T-helper 2 cell treated with Interferon-gamma antibody and Interleukin-4, amounts not matched to agents 5 μg/mL and 100 μg/mL, for 36 hours (primary cell): ENCODE measurements at regions not wholly inside any gene's neighbourhood (a gene's known extent, or its start where the extent isn't known, plus 50 kb on each side); places are given as distances from the start of the nearest gene placed in this dataset.

Experiments used
- DNase-seq: peaks from one replicate; pipeline ENCODE4 v3.0.0; 2021; ENCODE audit warnings: low spot score
- H3K27ac Mint-ChIP-seq: one replicate; pipeline ENCODE4 v1.8.0; 2021; ENCODE audit warnings: mild to moderate bottlenecking, mixed read lengths
- H3K27me3 Mint-ChIP-seq: one replicate; pipeline ENCODE4 v1.8.0; 2021; ENCODE audit warnings: low read depth, mixed read lengths
- H3K36me3 Mint-ChIP-seq: one replicate; pipeline ENCODE4 v1.8.0; 2021; ENCODE audit warnings: low read depth, mixed read lengths
- H3K4me1 Mint-ChIP-seq: one replicate; pipeline ENCODE4 v1.8.0; 2021; ENCODE audit warnings: low read depth, mixed read lengths
- H3K4me3 Mint-ChIP-seq: one replicate; pipeline ENCODE4 v1.8.0; 2022; ENCODE audit warnings: mild to moderate bottlenecking, moderate library complexity, mixed read lengths
- H3K9me3 Mint-ChIP-seq: one replicate; pipeline ENCODE4 v1.8.0; 2021; ENCODE audit warnings: mixed read lengths

DNA sequence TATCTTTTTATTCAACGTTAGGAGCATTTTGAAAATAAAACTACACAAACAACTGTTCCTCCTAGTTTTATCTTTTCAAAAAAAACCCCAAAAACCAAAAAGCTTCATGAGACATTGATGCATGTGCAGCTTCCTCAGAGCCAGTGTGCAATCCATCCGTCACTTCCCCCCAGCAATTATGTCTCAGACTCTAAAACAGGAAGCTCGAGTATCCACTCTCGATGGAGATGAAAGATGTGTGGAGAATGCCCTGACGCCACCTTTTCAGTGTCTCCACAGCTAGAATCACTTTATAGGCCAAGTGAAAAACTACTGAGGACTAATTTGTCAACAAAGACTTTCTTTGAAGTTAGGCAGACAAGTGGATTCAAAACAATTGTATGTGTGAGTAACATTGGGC lies 408.9 kb upstream of the SMARCA2 start:
- Mint-ChIP-seq H3K4me1 (no peaks in the 10 kb centered on the region), H3K9me3 (no peaks in the 10 kb centered on the region), H3K27ac (no peak overlapping the region), H3K27me3 (peaks cover 2% of the 10 kb centered on the region), H3K36me3 (no peaks in the 10 kb centered on the region), H3K4me3 (no peak overlapping the region)
- DNase-seq = no peak

- DNase-seq = no peak
- H3K9me3 Mint-ChIP-seq = no peaks in the 10 kb centered on the region
- no peaks in the 10 kb centered on the region for H3K36me3 Mint-ChIP-seq
- H3K27ac Mint-ChIP-seq = no peak overlapping the region
- H3K27me3 Mint-ChIP-seq = peaks cover 2% of the 10 kb centered on the region
- no peak overlapping the region for H3K4me3 Mint-ChIP-seq
- no peaks in the 10 kb centered on the region for H3K4me1 Mint-ChIP-seq
Measured at GRCh38 chr9:1612886-1613285, 402.3 kb upstream of the SMARCA2 start.

- no peaks in the 10 kb centered on the region for H3K9me3 Mint-ChIP-seq
- no peak overlapping the region for H3K27ac Mint-ChIP-seq
- DNase-seq = no peak
- H3K36me3 Mint-ChIP-seq = no peaks in the 10 kb centered on the region
- peaks cover 2% of the 10 kb centered on the region for H3K27me3 Mint-ChIP-seq
- no peaks in the 10 kb centered on the region for H3K4me1 Mint-ChIP-seq
- H3K4me3 Mint-ChIP-seq = no peak overlapping the region
Measured at GRCh38 chr9:1617419-1617818, 397.7 kb upstream of the SMARCA2 start.

DNA sequence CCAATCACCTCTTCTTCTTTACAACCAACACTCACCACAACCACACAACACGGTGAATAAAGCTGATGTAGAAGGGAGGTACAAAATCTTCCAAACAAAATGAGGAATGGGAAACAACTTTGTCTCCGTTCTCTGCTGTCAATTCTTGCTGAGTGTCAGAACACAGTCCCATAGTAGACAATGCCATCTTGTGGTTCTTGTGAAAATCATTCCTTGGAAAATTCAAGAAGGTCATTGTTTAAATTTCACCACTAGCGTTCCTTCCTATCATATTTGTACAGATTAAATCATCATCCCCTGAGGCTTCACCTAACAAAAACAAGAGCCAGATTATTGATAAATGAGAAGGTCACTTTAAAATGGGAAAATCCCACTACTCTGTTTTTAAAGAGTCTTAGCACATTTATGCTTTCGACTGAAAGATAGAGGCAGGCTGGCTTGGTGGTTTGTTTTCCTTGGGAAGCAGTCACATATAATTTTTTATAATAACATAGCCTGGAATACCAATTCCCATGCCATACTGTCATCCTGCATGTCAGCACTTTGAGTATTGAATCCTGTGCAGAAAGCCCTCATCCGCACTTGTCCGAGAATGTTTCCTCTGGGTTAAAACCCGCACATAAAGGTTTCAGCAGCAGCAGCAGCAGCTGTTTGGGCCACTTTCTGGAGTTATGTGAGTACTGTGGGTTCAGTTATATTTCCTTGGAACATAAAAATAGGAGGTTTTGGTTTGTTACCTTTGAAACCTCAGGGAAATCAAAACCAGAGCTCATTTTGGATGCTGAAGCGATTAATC lies 395.0 kb upstream of the SMARCA2 start:
- Mint-ChIP-seq H3K27me3 (peaks cover 3% of the 10 kb centered on the region), H3K9me3 (no peaks in the 10 kb centered on the region), H3K36me3 (no peaks in the 10 kb centered on the region), H3K4me3 (no peak overlapping the region), H3K27ac (no peak overlapping the region), H3K4me1 (no peaks in the 10 kb centered on the region)
- DNase-seq = no peak

DNA sequence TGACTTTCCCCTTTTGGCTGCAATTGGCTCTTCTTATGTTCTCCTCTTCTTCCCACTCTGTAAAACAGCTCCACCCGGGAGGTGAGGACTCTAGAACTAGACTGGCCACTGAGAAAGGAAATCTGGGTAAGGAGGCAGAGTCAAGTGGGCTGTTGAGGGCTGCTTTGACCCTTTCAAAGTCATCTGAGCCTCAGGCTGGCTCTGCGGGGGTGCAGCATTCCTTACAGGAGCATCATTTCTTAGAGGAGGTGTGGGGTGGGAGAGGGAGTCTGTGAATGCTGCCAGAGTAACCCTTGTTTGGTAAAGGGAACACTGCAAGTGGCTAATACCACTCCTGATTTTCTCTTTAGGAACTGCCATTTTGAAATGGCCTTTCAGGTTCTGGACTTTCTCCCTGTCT lies 377.7 kb upstream of the SMARCA2 start:
- Mint-ChIP-seq H3K36me3 (no peaks in the 10 kb centered on the region), H3K9me3 (no peaks in the 10 kb centered on the region), H3K27ac (no peak overlapping the region), H3K27me3 (no peaks in the 10 kb centered on the region), H3K4me1 (no peaks in the 10 kb centered on the region), H3K4me3 (no peak overlapping the region)
- no peak for DNase-seq

GRCh38 chr9:1639166-1639565 lies 376.0 kb upstream of the SMARCA2 start:
- H3K4me3 Mint-ChIP-seq = no peak overlapping the region
- no peaks in the 10 kb centered on the region for H3K4me1 Mint-ChIP-seq
- H3K36me3 Mint-ChIP-seq = no peaks in the 10 kb centered on the region
- no peaks in the 10 kb centered on the region for H3K27me3 Mint-ChIP-seq
- no peaks in the 10 kb centered on the region for H3K9me3 Mint-ChIP-seq
- H3K27ac Mint-ChIP-seq = no peak overlapping the region
- DNase-seq = no peak

DNA sequence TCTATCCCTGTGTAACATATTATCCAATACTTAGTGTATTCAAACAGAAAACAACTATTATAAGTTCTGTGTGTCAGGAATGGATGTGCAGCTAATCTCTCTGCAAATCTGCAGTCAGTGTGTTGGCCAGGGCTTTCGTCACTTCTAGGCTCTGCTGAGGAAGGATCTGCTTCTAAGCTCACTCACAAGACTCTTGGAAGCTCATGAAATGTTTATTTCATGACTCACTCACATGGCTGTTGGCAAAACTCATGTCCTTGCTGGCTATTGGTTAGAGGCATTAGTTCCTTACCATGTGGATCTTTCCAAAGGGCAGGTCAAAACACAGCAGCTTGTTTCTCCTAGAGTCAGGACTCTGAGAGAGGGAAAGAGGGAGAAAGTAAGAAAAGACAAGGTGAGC lies 367.4 kb upstream of the SMARCA2 start:
- no peak for DNase-seq
- no peaks in the 10 kb centered on the region for H3K4me1 Mint-ChIP-seq
- H3K27me3 Mint-ChIP-seq = no peaks in the 10 kb centered on the region
- H3K4me3 Mint-ChIP-seq = no peak overlapping the region
- no peaks in the 10 kb centered on the region for H3K36me3 Mint-ChIP-seq
- H3K9me3 Mint-ChIP-seq = no peaks in the 10 kb centered on the region
- no peak overlapping the region for H3K27ac Mint-ChIP-seq

- Mint-ChIP-seq H3K27ac (no peak overlapping the region), H3K4me3 (no peak overlapping the region), H3K4me1 (no peaks in the 10 kb centered on the region), H3K27me3 (no peaks in the 10 kb centered on the region), H3K9me3 (no peaks in the 10 kb centered on the region), H3K36me3 (no peaks in the 10 kb centered on the region)
- DNase-seq = no peak
Measured at GRCh38 chr9:1653282-1653681, 361.9 kb upstream of the SMARCA2 start.

GRCh38 chr9:1658661-1659362 lies 356.3 kb upstream of the SMARCA2 start:
- Mint-ChIP-seq H3K27ac (no peak overlapping the region), H3K4me3 (no peak overlapping the region), H3K27me3 (no peaks in the 10 kb centered on the region), H3K4me1 (no peaks in the 10 kb centered on the region), H3K9me3 (no peaks in the 10 kb centered on the region), H3K36me3 (no peaks in the 10 kb centered on the region)
- DNase-seq = no peak

GRCh38 chr9:1659363-1659690 lies 355.8 kb upstream of the SMARCA2 start:
- no peaks in the 10 kb centered on the region for H3K27me3 Mint-ChIP-seq
- no peak for DNase-seq
- H3K4me3 Mint-ChIP-seq = no peak overlapping the region
- H3K4me1 Mint-ChIP-seq = no peaks in the 10 kb centered on the region
- no peaks in the 10 kb centered on the region for H3K9me3 Mint-ChIP-seq
- no peaks in the 10 kb centered on the region for H3K36me3 Mint-ChIP-seq
- H3K27ac Mint-ChIP-seq = no peak overlapping the region

GRCh38 chr9:1668441-1668840 lies 346.7 kb upstream of the SMARCA2 start:
- no peak overlapping the region for H3K27ac Mint-ChIP-seq
- no peaks in the 10 kb centered on the region for H3K4me1 Mint-ChIP-seq
- H3K36me3 Mint-ChIP-seq = no peaks in the 10 kb centered on the region
- H3K27me3 Mint-ChIP-seq = no peaks in the 10 kb centered on the region
- no peak overlapping the region for H3K4me3 Mint-ChIP-seq
- peaks cover 6% of the 10 kb centered on the region for H3K9me3 Mint-ChIP-seq
- DNase-seq = no peak

DNA sequence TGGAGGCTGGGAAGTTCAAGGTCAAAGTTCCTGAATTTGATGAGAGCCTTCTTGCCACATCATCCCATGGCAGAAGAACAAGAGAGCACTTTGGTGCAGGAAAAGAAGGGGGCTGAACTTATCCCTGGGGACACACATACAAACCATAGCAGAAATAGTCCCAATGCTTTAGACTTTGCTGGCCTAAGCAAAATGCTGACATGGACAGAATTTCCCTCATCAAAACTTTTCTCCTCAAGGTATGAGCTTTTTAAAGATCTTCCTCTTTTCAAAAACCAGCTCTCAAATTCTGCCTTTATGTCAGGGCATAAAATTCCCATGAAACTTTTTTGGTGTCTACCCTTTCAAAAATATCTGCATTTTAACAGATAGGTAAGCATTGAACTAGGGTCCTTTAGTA lies 341.8 kb upstream of the SMARCA2 start:
- H3K36me3 Mint-ChIP-seq = no peaks in the 10 kb centered on the region
- H3K27ac Mint-ChIP-seq = no peak overlapping the region
- no peaks in the 10 kb centered on the region for H3K4me1 Mint-ChIP-seq
- no peaks in the 10 kb centered on the region for H3K9me3 Mint-ChIP-seq
- H3K4me3 Mint-ChIP-seq = no peak overlapping the region
- no peaks in the 10 kb centered on the region for H3K27me3 Mint-ChIP-seq
- no peak for DNase-seq

GRCh38 chr9:1676771-1677170 lies 338.4 kb upstream of the SMARCA2 start:
- Mint-ChIP-seq H3K27ac (no peak overlapping the region), H3K27me3 (no peaks in the 10 kb centered on the region), H3K9me3 (no peaks in the 10 kb centered on the region), H3K4me1 (no peaks in the 10 kb centered on the region), H3K36me3 (no peaks in the 10 kb centered on the region), H3K4me3 (no peak overlapping the region)
- no peak for DNase-seq

DNA sequence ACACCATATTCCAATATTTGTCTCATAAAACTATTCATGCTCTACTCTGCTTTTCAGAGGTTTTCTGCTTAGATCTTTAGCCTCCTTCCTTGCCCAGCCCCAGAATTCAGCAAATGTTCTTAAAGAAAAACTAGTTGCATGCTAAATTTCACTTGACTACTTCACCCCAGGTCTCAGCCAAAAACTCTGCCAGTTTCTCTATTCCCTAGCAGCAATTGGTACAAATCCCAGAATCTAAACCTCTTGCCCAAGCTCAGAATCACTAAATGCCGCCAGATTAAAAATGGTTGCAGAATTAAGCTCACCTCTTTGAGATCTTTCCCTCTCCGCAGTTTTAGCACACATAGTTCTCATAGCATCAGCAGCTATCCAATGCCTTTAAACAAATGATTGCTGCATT lies 331.2 kb upstream of the SMARCA2 start:
- Mint-ChIP-seq H3K27ac (no peak overlapping the region), H3K36me3 (no peaks in the 10 kb centered on the region), H3K4me3 (no peak overlapping the region)

DNA sequence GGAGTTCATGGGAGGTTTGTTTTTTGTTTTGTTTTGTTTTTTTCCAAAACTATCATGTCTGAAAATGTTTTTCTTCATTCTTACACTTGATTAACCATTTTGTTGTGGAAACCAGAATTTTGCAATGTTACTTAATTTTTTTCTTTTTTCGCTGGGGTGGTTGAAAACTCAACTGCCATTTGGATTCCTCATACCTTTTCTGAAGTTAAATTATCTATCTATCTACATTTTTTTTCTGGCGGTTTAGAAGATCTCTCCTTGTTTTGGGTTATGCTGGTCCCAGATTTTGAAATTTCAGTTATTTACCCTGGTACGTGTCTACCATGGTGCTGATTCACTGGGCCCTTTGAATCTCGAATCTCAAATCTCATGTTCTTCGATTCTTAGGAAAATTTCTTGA lies 316.2 kb upstream of the SMARCA2 start:
- Mint-ChIP-seq H3K9me3 (no peaks in the 10 kb centered on the region), H3K36me3 (no peaks in the 10 kb centered on the region), H3K4me3 (no peak overlapping the region), H3K27me3 (peaks cover 2% of the 10 kb centered on the region), H3K4me1 (no peaks in the 10 kb centered on the region), H3K27ac (no peak overlapping the region)
- no peak for DNase-seq

More for the DNA sequence above, 331.2 kb upstream of the SMARCA2 start:
- Mint-ChIP-seq H3K4me1 (no peaks in the 10 kb centered on the region), H3K9me3 (no peaks in the 10 kb centered on the region), H3K27me3 (no peaks in the 10 kb centered on the region)
- no peak for DNase-seq
